HEK293 (cell line): ENCODE measurements at regions not wholly inside any gene's neighbourhood (a gene's known extent, or its start where the extent isn't known, plus 50 kb on each side); places are given as distances from the start of the nearest gene placed in this dataset.

Experiments used
- CTCF ChIA-PET: fragments of 350-600 bp; formaldehyde crosslinking; extraction: SDS; loops from one replicate; lab custom pipeline; 2021; ENCODE audit warnings: antibody characterized with exemption; lab: Yijun Ruan, JAX
- POLR2A ChIA-PET: fragments of 300-600 bp; formaldehyde crosslinking; extraction: SDS; loops from one replicate; lab custom pipeline; 2020; ENCODE audit warnings: antibody characterized with exemption, inconsistent platforms; lab: Yijun Ruan, JAX
- H3K27ac ChIP-seq: fragments of 200-500 bp; sonication (Bioruptor generic); 2 replicates; pipeline ENCODE4 v1.5.1; 2014; ENCODE audit warnings: low read depth, low read length, control low read depth, inconsistent platforms; ENCODE audit errors: extremely low read depth
- H3K36me3 ChIP-seq, 2 experiments: fragments of 200-500 bp in 1 of 2; sonication (Bioruptor generic) in 1 of 2; 1 replicate in 1 of 2; 2 replicates in 1 of 2; pipeline ENCODE4 v1.5.1; 2014 to 2017; ENCODE audit warnings: inconsistent platforms in 2 of 2, low read length in 2 of 2; ENCODE audit not compliant: control insufficient read depth in 2 of 2, insufficient read depth in 1 of 2
- H3K4me1 ChIP-seq: fragments of 200-500 bp; sonication (Bioruptor generic); 2 replicates; pipeline ENCODE4 v1.5.1; 2014; ENCODE audit warnings: mild to moderate bottlenecking, low read length, inconsistent platforms; ENCODE audit not compliant: control insufficient read depth, insufficient read depth
- H3K4me3 ChIP-seq: 2 replicates; pipeline ENCODE4 v1.5.1; 2011; ENCODE audit warnings: low read depth, mild to moderate bottlenecking, control low read depth, low read length, moderate library complexity
- H3K9me3 ChIP-seq: fragments of 200-500 bp; sonication (Bioruptor generic); 2 replicates; pipeline ENCODE4 v1.5.1; 2014; ENCODE audit warnings: low read depth, low read length, inconsistent platforms; ENCODE audit not compliant: control insufficient read depth, insufficient read depth
- GLIS1 ChIP-seq: fragments of 450-650 bp; formaldehyde crosslinking; IDR thresholded peaks from 2 replicates; pipeline ENCODE4 v1.5.1; 2016; ENCODE audit warnings: missing biosample characterization, missing genetic modification characterization
- KLF1 ChIP-seq: fragments of 450-650 bp; formaldehyde crosslinking; IDR thresholded peaks from 2 replicates; pipeline ENCODE4 v1.5.1; 2016; ENCODE audit warnings: missing biosample characterization, missing genetic modification characterization
- KLF10 ChIP-seq: fragments of 450-650 bp; IDR thresholded peaks from 2 replicates; pipeline ENCODE4 v1.5.1; 2018; ENCODE audit warnings: missing biosample characterization, mild to moderate bottlenecking, missing genetic modification characterization
- KLF7 ChIP-seq: fragments of 450-650 bp; formaldehyde crosslinking; IDR thresholded peaks from 2 replicates; pipeline ENCODE4 v1.5.1; 2016; ENCODE audit warnings: missing biosample characterization, missing genetic modification characterization, borderline replicate concordance
- ZBTB20 ChIP-seq: fragments of 450-650 bp; formaldehyde crosslinking; IDR thresholded peaks from 2 replicates; pipeline ENCODE4 v1.5.1; 2016; ENCODE audit warnings: missing biosample characterization, missing genetic modification characterization
- ZBTB21 ChIP-seq: fragments of 450-650 bp; formaldehyde crosslinking; IDR thresholded peaks from 2 replicates; pipeline ENCODE4 v1.5.1; 2017; ENCODE audit warnings: missing biosample characterization, missing genetic modification characterization
- ZBTB8A ChIP-seq: fragments of 450-650 bp; formaldehyde crosslinking; IDR thresholded peaks from 2 replicates; pipeline ENCODE4 v1.5.1; 2016; ENCODE audit warnings: missing biosample characterization, missing genetic modification characterization
- ZFHX2 ChIP-seq: fragments of 450-650 bp; formaldehyde crosslinking; conservative IDR thresholded peaks from 2 replicates; pipeline ENCODE4 v1.5.1; 2016; ENCODE audit warnings: missing biosample characterization, missing genetic modification characterization
- ZFP37 ChIP-seq: fragments of 450-650 bp; formaldehyde crosslinking; IDR thresholded peaks from 2 replicates; pipeline ENCODE4 v1.5.1; 2016; ENCODE audit warnings: missing biosample characterization, missing genetic modification characterization
- ZNF112 ChIP-seq: fragments of 450-650 bp; formaldehyde crosslinking; IDR thresholded peaks from 2 replicates; pipeline ENCODE4 v1.5.0; 2017; ENCODE audit warnings: missing biosample characterization, missing genetic modification characterization
- ZNF114 ChIP-seq: fragments of 450-650 bp; formaldehyde crosslinking; IDR thresholded peaks from 2 replicates; pipeline ENCODE4 v1.5.0; 2017; ENCODE audit warnings: missing biosample characterization, missing genetic modification characterization
- ZNF24 ChIP-seq: fragments of 450-650 bp; formaldehyde crosslinking; IDR thresholded peaks from 2 replicates; pipeline ENCODE4 v1.5.1; 2016; ENCODE audit warnings: missing biosample characterization, missing genetic modification characterization
- ZNF335 ChIP-seq: fragments of 450-650 bp; formaldehyde crosslinking; conservative IDR thresholded peaks from 2 replicates; pipeline ENCODE4 v1.5.1; 2016; ENCODE audit warnings: missing biosample characterization, missing genetic modification characterization
- ZNF366 ChIP-seq: fragments of 450-650 bp; formaldehyde crosslinking; conservative IDR thresholded peaks from 2 replicates; pipeline ENCODE4 v1.5.1; 2016; ENCODE audit warnings: missing biosample characterization, missing genetic modification characterization
- ZNF404 ChIP-seq: fragments of 450-650 bp; formaldehyde crosslinking; IDR thresholded peaks from 2 replicates; pipeline ENCODE4 v1.5.1; 2017; ENCODE audit warnings: missing biosample characterization, missing genetic modification characterization
- ZNF423 ChIP-seq: fragments of 450-650 bp; formaldehyde crosslinking; IDR thresholded peaks from 2 replicates; pipeline ENCODE4 v1.5.1; 2016; ENCODE audit warnings: missing biosample characterization, missing genetic modification characterization
- ZNF529 ChIP-seq: fragments of 450-650 bp; formaldehyde crosslinking; IDR thresholded peaks from 2 replicates; pipeline ENCODE4 v1.5.1; 2017; ENCODE audit warnings: missing genetic modification characterization, missing biosample characterization; ENCODE audit not compliant: insufficient replicate concordance
- ZNF544 ChIP-seq: fragments of 450-650 bp; formaldehyde crosslinking; IDR thresholded peaks from 2 replicates; pipeline ENCODE4 v1.5.0; 2017; ENCODE audit warnings: missing biosample characterization, missing genetic modification characterization
- ZNF549 ChIP-seq: fragments of 450-650 bp; IDR thresholded peaks from 2 replicates; pipeline ENCODE4 v1.5.1; 2018; ENCODE audit warnings: missing biosample characterization, missing genetic modification characterization, mild to moderate bottlenecking, inconsistent platforms, moderate library complexity
- ZNF776 ChIP-seq: fragments of 450-650 bp; formaldehyde crosslinking; IDR thresholded peaks from 2 replicates; pipeline ENCODE4 v1.5.0; 2017; ENCODE audit warnings: missing biosample characterization, missing genetic modification characterization, borderline replicate concordance
- ZNF785 ChIP-seq: fragments of 450-650 bp; formaldehyde crosslinking; IDR thresholded peaks from 2 replicates; pipeline ENCODE4 v1.5.1; 2016; ENCODE audit warnings: missing biosample characterization, missing genetic modification characterization
- ZSCAN16 ChIP-seq: fragments of 450-650 bp; formaldehyde crosslinking; IDR thresholded peaks from 2 replicates; pipeline ENCODE4 v1.5.1; 2016; ENCODE audit warnings: missing biosample characterization, missing genetic modification characterization
- ZXDB ChIP-seq: fragments of 450-650 bp; formaldehyde crosslinking; IDR thresholded peaks from 2 replicates; pipeline ENCODE4 v1.5.1; 2016; ENCODE audit warnings: missing biosample characterization, missing genetic modification characterization
- TF ChIP-seq, protein P1 (sequence below): fragments of 450-650 bp; formaldehyde crosslinking; IDR thresholded peaks from 2 replicates; pipeline ENCODE4 v1.5.1; 2017; ENCODE audit warnings: missing biosample characterization, missing genetic modification characterization
- TF ChIP-seq, protein P2 (sequence below): fragments of 450-650 bp; formaldehyde crosslinking; IDR thresholded peaks from 2 replicates; pipeline ENCODE4 v1.5.1; 2016; ENCODE audit warnings: missing biosample characterization, missing genetic modification characterization
- TF ChIP-seq, protein P3 (sequence below): fragments of 450-650 bp; formaldehyde crosslinking; IDR thresholded peaks from 2 replicates; pipeline ENCODE4 v1.5.1; 2016; ENCODE audit warnings: missing biosample characterization, missing genetic modification characterization
- TF ChIP-seq, protein P4 (sequence below): fragments of 450-650 bp; formaldehyde crosslinking; IDR thresholded peaks from 2 replicates; pipeline ENCODE4 v1.5.1; 2016; ENCODE audit warnings: missing biosample characterization, missing genetic modification characterization, borderline replicate concordance
- TF ChIP-seq, protein P5 (sequence below): fragments of 450-650 bp; formaldehyde crosslinking; IDR thresholded peaks from 2 replicates; pipeline ENCODE4 v1.5.1; 2016; ENCODE audit warnings: missing biosample characterization, missing genetic modification characterization

DNA sequence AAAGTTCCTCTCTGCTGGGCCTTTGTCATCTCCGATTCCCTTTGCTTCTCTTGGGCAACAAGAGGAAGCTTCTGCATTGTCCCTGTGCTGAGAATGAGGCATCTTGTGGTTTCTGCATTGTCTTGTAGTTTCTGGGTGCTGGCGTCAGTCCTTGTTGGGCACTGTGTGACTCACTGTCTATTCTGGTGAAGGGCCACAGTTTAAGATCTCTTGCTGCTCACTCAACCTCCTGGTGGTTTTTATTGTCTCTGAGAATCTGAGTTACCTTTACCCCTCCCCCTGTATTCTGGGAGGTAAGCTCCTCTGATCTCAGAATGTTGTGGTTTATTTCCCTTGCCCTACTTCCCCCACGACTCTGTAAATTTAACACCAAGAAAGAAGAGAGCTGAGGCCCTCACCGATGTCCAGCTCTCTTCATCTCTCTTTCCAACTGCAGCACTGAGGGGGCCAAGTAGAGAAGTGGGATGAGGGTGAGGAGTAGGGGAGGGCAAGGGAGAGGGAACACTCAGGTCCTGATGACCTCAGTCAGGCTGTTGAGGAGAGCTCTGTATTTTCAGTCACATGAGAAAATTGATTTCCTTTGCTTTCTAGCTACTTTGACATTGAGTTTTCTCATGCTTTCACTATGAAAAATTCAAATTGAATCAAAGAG is 441.6 kb upstream of the PITX2 start:
- Histone ChIP-seq H3K4me1 (no peaks in the 10 kb centered on the region), H3K27ac (no peak overlapping the region)
- POLR2A ChIA-PET = no interaction called here
- CTCF ChIA-PET = no interaction called here
- TF ChIP-seq, protein P1, sequence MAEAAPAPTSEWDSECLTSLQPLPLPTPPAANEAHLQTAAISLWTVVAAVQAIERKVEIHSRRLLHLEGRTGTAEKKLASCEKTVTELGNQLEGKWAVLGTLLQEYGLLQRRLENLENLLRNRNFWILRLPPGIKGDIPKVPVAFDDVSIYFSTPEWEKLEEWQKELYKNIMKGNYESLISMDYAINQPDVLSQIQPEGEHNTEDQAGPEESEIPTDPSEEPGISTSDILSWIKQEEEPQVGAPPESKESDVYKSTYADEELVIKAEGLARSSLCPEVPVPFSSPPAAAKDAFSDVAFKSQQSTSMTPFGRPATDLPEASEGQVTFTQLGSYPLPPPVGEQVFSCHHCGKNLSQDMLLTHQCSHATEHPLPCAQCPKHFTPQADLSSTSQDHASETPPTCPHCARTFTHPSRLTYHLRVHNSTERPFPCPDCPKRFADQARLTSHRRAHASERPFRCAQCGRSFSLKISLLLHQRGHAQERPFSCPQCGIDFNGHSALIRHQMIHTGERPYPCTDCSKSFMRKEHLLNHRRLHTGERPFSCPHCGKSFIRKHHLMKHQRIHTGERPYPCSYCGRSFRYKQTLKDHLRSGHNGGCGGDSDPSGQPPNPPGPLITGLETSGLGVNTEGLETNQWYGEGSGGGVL (tag by site-specific recombination) = peak; percentile 95
- TF ChIP-seq, protein P2, sequence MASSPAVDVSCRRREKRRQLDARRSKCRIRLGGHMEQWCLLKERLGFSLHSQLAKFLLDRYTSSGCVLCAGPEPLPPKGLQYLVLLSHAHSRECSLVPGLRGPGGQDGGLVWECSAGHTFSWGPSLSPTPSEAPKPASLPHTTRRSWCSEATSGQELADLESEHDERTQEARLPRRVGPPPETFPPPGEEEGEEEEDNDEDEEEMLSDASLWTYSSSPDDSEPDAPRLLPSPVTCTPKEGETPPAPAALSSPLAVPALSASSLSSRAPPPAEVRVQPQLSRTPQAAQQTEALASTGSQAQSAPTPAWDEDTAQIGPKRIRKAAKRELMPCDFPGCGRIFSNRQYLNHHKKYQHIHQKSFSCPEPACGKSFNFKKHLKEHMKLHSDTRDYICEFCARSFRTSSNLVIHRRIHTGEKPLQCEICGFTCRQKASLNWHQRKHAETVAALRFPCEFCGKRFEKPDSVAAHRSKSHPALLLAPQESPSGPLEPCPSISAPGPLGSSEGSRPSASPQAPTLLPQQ = no peak
- no peak for TF ChIP-seq ZSCAN16
- no peak for TF ChIP-seq ZNF335
- no peak for TF ChIP-seq ZNF529
- no peak for TF ChIP-seq ZNF423 (tag by site-specific recombination)
- TF ChIP-seq, protein P3, sequence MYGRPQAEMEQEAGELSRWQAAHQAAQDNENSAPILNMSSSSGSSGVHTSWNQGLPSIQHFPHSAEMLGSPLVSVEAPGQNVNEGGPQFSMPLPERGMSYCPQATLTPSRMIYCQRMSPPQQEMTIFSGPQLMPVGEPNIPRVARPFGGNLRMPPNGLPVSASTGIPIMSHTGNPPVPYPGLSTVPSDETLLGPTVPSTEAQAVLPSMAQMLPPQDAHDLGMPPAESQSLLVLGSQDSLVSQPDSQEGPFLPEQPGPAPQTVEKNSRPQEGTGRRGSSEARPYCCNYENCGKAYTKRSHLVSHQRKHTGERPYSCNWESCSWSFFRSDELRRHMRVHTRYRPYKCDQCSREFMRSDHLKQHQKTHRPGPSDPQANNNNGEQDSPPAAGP (tag by site-specific recombination) = no peak
- TF ChIP-seq ZBTB20 (tag by site-specific recombination) = peak; percentile 59; the same call in 1 of the 2 replicates
- no peak for TF ChIP-seq ZNF544 (tag by site-specific recombination)
- no peak for TF ChIP-seq KLF7 (tag by site-specific recombination)
- no peak for TF ChIP-seq KLF10 (tag by site-specific recombination)
- no peak for TF ChIP-seq ZNF114 (tag by site-specific recombination)
- no peak for TF ChIP-seq ZNF112 (tag by site-specific recombination)
- TF ChIP-seq, protein P4, sequence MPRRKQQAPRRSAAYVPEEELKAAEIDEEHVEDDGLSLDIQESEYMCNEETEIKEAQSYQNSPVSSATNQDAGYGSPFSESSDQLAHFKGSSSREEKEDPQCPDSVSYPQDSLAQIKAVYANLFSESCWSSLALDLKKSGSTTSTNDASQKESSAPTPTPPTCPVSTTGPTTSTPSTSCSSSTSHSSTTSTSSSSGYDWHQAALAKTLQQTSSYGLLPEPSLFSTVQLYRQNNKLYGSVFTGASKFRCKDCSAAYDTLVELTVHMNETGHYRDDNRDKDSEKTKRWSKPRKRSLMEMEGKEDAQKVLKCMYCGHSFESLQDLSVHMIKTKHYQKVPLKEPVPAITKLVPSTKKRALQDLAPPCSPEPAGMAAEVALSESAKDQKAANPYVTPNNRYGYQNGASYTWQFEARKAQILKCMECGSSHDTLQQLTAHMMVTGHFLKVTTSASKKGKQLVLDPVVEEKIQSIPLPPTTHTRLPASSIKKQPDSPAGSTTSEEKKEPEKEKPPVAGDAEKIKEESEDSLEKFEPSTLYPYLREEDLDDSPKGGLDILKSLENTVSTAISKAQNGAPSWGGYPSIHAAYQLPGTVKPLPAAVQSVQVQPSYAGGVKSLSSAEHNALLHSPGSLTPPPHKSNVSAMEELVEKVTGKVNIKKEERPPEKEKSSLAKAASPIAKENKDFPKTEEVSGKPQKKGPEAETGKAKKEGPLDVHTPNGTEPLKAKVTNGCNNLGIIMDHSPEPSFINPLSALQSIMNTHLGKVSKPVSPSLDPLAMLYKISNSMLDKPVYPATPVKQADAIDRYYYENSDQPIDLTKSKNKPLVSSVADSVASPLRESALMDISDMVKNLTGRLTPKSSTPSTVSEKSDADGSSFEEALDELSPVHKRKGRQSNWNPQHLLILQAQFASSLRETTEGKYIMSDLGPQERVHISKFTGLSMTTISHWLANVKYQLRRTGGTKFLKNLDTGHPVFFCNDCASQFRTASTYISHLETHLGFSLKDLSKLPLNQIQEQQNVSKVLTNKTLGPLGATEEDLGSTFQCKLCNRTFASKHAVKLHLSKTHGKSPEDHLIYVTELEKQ (tag by site-specific recombination) = no peak
- no peak for TF ChIP-seq ZXDB
- no peak for TF ChIP-seq ZFP37 (tag by site-specific recombination)
- TF ChIP-seq ZNF404 = no peak
- TF ChIP-seq, protein P5, sequence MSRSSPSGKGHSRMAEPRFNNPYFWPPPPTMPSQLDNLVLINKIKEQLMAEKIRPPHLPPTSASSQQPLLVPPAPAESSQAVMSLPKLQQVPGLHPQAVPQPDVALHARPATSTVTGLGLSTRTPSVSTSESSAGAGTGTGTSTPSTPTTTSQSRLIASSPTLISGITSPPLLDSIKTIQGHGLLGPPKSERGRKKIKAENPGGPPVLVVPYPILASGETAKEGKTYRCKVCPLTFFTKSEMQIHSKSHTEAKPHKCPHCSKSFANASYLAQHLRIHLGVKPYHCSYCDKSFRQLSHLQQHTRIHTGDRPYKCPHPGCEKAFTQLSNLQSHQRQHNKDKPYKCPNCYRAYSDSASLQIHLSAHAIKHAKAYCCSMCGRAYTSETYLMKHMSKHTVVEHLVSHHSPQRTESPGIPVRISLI (tag by site-specific recombination) = no peak
- 0 out of 2 replicates have a peak, but pooled peaks have one; percentile 17 for TF ChIP-seq ZBTB21 (tag by site-specific recombination)
- peak; percentile 50 for TF ChIP-seq GLIS1
- no peak for TF ChIP-seq ZNF549
- no peak for TF ChIP-seq ZNF776
- TF ChIP-seq ZNF24 = no peak
- peak; percentile 39; the same call in 1 of the 2 replicates for TF ChIP-seq ZNF366 (tag by site-specific recombination)
- TF ChIP-seq ZFHX2 (tag by site-specific recombination) = no peak
- TF ChIP-seq ZBTB8A (tag by site-specific recombination) = no peak
- TF ChIP-seq ZNF785 (tag by site-specific recombination) = no peak
- no peak for TF ChIP-seq KLF1 (tag by site-specific recombination)
- TF ChIP-seq, all 188 proteins: peak for 5
- no peaks in the 10 kb centered on the region for H3K9me3 ChIP-seq
- no peaks in the 10 kb centered on the region for H3K36me3 ChIP-seq
- no peak overlapping the region for H3K4me3 ChIP-seq
